ENCODE measurements at regions not wholly inside any gene's neighbourhood (a gene's known extent, or its start where the extent isn't known, plus 50 kb on each side); places are given as distances from the start of the nearest gene placed in this dataset.
"Not testable (repeated sequence)": the region's sequence is repeated elsewhere in the genome, so short reads cannot be mapped to it uniquely, and the experiment has no call there.

DNA sequence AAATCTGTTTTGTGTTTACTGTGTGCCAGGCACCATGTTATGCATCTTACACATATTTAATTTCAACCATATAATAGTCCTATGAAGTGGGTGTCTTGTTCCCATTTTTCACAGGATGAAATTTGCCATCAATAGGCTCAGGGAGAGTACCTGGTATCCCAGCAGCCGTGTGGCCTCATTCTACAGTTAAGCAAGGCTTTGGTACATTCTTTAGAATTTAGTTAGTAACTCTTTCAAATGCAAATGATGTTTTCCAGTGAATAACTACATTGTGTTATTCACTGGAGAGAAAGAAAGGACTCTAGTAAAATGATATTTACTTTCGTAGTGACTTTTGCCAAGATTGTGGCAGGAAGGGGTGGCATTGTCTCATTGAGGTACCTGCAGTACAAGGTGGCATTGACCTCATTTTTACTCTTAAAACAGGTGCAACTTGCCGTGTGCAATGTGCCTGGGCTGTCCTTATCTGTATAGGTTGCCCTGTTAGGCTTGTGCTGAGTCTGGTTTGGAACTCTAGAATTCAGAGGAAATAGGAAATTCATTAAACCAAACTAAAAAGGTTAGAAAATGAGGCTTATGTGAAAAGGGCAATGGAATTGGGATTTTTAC lies 117.4 kb upstream of the NBPF8 start:
- H3K27ac ChIP-seq (ENCODE audit: low read depth); H3K36me3 ChIP-seq (ENCODE audit: insufficient read depth); H3K4me3 ChIP-seq (ENCODE audit: low read depth, low read length); H3K4me1 ChIP-seq (ENCODE audit: insufficient read depth); DNase-seq (ENCODE audit: extremely low spot score): not testable (repeated sequence)
- WGBS = no CpG with 5 or more reads among the region's 3 CpGs

DNA sequence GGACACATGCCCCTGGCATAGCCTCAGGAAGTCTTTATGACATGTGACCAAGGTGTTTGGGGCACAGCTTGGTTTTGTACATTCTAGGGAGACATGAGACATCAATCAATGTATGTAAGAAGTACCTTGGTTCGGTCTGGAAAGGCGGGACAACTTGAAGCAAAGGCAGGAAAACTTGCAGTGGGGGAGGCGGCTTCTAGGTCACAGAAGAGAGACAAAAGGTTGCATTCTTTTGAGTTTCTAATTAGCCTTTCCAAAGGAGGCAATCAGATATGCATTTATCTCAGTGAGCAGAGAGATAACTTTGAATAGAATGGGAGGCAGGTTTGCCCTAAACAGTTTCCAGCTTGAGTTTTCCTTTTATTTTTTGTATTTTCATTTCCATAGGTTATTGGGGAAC lies 113.8 kb upstream of the SEC22B start:
- H3K36me3 ChIP-seq (ENCODE audit: insufficient read depth); H3K4me1 ChIP-seq (ENCODE audit: insufficient read depth); H3K4me3 ChIP-seq (ENCODE audit: low read depth, low read length); DNase-seq (ENCODE audit: extremely low spot score); H3K27ac ChIP-seq (ENCODE audit: low read depth): not testable (repeated sequence)
- no CpG with 5 or more reads among the region's 3 CpGs for WGBS

DNA sequence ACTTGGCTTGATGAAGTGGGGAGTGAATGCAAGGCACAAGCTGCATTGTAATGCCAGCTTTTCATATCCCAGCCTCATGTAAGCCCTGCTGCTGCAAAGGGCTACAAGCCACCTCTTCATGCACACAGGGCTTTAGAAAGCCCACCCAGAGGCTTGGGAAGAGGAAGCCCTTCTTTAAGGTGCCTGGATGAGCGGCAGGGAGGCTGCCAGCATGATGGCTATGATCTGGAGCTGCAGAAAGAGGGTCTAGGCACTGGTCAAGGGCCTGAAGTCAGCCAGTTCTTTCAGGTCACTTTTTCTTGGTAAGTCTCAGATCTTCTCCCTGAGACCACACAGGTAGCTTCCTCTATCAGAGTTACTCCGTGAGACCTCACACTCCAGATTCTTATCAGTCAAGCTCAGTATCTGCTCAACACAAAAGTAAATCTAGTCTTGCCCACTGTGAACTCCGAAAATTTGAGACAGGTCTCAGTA lies 113.3 kb upstream of the SEC22B start:
- WGBS = no CpG with 5 or more reads among the region's 3 CpGs
- not testable (repeated sequence) for DNase-seq (ENCODE audit: extremely low spot score); H3K4me1 ChIP-seq (ENCODE audit: insufficient read depth); H3K36me3 ChIP-seq (ENCODE audit: insufficient read depth); H3K27ac ChIP-seq (ENCODE audit: low read depth); H3K4me3 ChIP-seq (ENCODE audit: low read depth, low read length)

DNA sequence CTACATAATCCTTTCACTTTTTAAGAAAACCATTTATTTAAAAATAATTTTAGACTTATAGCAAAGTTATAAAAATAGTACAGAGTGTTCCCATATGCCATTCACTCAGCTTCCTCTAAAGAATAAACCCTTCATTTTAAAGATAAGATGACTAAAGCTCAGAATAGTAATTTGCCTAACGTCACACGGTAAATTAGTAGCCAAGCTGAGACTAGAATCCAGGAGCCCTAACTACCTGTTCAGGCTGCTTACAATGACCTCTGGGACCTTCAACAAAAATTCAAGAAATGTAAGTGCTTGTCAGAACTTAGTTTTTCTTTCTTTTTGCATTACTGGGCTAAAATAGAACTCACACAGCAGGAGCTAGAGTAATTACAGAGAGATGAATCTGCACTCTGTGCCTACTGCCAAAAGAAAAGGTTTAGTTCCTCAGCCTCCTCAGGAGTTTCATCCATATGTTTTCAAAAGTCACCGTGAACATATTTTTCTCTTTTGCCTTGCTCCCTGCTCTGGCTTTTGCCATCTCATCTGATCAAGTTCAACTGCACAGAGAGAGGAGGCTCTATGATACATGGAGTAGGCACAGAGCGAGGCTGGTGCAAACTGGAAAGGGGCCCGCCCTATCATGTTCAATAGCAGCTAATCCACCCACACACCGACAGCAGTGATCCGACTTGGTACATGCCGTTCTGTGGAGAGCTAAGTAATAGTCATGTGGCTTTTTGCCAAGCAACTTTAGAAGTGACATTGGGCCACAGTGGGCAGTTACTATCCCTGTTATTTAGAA lies 112.7 kb upstream of the SEC22B start:
- WGBS = no CpG with 5 or more reads among the region's 8 CpGs
- not testable (repeated sequence) for H3K4me1 ChIP-seq (ENCODE audit: insufficient read depth)

DNA sequence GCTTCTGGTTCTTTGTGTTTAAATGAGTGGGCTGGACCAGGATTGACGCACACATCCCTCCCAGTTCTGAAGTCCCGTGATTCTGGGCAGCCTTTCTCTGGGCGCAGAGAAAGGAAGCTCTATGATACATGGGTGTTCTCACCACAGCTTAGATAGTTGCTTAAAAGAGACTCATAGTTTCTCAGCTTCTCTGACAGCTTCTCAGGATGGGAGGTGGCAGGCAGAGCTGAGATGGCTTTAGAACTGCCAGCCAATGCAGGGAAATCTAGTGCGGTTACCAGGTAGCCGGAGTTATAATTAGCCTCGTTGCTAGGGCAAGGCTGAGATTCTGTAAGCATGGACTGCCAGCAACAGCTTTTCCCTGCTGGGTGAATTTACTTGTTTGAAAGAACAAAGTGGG lies 111.8 kb upstream of the SEC22B start:
- not testable (repeated sequence) for H3K4me1 ChIP-seq (ENCODE audit: insufficient read depth); H3K4me3 ChIP-seq (ENCODE audit: low read depth, low read length); H3K27ac ChIP-seq (ENCODE audit: low read depth); DNase-seq (ENCODE audit: extremely low spot score); H3K36me3 ChIP-seq (ENCODE audit: insufficient read depth)
- WGBS = no CpG with 5 or more reads among the region's 6 CpGs

More for the DNA sequence above, 112.7 kb upstream of the SEC22B start:
- not testable (repeated sequence) for DNase-seq (ENCODE audit: extremely low spot score); H3K27ac ChIP-seq (ENCODE audit: low read depth); H3K4me3 ChIP-seq (ENCODE audit: low read depth, low read length); H3K36me3 ChIP-seq (ENCODE audit: insufficient read depth)

DNA sequence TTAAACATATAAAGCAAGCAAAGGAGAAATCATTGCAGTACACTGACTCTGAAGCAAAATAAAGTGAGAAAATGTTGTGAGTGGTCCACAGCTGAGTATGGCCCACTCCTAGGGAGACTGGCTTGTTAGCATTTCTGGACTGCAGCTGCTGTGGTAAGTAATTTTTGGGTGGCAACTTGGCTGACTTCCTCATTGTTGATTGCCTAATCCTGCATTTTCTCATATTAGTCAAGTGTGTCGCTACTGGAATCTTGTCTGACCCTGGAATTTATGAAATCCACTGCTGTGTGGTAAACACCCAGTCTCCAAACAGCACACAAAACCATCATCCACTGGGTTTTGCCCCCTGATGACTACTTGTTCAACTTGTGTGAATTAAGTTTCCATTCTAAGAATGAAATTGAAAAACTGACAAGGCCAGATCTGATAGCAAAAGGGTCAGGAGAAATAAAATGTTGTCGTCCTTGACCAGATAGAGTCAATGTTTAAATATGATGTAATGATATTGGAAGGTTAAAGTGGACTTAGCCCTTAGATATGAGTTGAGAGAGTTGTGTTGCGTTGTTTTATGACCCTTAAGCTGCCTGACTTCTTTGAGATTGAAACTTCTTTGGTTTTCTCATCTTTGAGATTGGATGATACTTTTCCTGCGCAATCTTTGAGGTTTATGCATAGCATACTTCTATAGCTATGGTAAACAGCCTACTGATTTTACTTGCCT lies 106.6 kb upstream of the SEC22B start:
- H3K27ac ChIP-seq (ENCODE audit: low read depth); DNase-seq (ENCODE audit: extremely low spot score); H3K4me1 ChIP-seq (ENCODE audit: insufficient read depth); H3K36me3 ChIP-seq (ENCODE audit: insufficient read depth); H3K4me3 ChIP-seq (ENCODE audit: low read depth, low read length): not testable (repeated sequence)
- WGBS = no CpG with 5 or more reads among the region's 4 CpGs

DNA sequence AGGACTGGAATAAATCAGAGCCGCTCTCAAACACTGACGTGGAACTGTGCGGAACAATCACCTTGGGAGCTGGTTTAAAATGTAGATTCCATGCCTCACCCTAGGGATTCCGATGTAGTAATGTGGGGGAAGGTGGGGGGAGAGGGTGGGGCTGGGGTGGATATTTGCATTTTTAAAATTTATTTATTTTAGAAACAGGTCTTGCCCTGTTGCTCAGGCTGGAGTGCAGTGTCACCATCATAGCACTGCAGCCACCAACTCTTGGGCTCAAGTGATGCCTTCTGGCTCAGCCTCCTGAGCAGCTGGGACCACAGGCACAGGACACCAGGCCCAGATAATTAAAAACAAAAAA lies 101.9 kb upstream of the SEC22B start:
- not testable (repeated sequence) for H3K36me3 ChIP-seq (ENCODE audit: insufficient read depth); DNase-seq (ENCODE audit: extremely low spot score); H3K27ac ChIP-seq (ENCODE audit: low read depth); H3K4me1 ChIP-seq (ENCODE audit: insufficient read depth); H3K4me3 ChIP-seq (ENCODE audit: low read depth, low read length)
- WGBS = no CpG with 5 or more reads among the region's 4 CpGs

DNA sequence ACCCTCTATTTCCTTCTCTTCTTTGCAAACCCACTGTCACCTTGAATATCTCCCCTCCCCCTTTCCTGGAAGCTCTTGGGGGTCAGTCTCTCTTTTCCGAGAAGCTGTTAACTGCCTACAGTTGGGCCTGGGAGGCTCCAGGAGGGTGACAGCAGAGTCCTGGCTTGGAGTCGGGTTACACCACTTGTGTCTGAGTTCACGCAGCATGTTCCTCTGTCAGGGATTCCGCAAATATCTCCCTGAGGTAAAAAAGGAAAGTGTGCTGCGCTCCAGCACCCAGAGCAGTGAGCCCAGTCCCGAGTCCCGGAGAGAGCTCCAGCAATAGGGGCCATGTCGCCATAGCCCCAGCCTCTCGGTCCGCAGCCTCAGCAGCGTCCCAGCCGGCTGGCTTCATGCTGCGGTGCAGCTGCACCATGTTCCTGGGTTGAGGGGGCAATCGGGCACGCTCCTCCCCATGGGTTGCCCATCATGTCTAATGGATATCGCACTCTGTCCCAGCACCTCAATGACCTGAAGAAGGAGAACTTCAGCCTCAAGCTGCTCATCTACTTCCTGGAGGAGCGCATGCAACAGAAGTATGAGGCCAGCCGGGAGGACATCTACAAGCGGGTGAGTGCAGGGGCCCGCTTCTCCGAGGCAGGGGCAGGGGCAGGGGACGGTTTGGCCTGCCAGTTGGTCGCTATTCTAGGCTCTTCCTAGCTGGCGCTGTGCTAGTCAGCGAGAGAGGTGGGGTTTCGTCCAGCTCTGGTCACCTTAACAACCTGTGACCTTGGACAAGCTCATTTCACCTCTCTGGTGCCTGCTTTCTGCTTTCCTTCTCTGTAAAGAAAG lies 101.3 kb upstream of the SEC22B start:
- H3K4me3 ChIP-seq (ENCODE audit: low read depth, low read length); DNase-seq (ENCODE audit: extremely low spot score); H3K36me3 ChIP-seq (ENCODE audit: insufficient read depth); H3K27ac ChIP-seq (ENCODE audit: low read depth); H3K4me1 ChIP-seq (ENCODE audit: insufficient read depth): not testable (repeated sequence)
- no CpG with 5 or more reads among the region's 26 CpGs for WGBS

DNA sequence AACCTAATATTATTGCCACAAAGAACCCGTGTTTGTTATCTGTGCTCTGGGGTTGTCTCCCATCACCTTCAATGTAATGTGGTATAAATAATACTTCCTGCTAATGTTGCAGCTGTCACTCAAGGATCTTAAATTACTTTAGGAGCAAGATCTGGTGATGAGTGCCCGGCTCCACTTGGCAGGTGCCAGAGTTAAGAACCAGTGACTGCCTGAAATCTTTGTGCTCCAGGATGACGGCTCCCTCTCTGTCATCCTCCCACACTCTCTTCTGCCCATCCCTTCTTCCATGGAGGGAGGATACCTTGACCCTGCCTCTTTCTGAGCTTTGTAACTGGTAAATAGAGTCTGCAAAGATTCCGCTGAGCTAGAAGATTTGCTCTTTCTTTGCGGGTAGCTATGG lies 100.4 kb upstream of the SEC22B start:
- H3K27ac ChIP-seq (ENCODE audit: low read depth); DNase-seq (ENCODE audit: extremely low spot score); H3K4me3 ChIP-seq (ENCODE audit: low read depth, low read length); H3K36me3 ChIP-seq (ENCODE audit: insufficient read depth); H3K4me1 ChIP-seq (ENCODE audit: insufficient read depth): not testable (repeated sequence)
- WGBS = no CpG with 5 or more reads among the region's 5 CpGs

DNA sequence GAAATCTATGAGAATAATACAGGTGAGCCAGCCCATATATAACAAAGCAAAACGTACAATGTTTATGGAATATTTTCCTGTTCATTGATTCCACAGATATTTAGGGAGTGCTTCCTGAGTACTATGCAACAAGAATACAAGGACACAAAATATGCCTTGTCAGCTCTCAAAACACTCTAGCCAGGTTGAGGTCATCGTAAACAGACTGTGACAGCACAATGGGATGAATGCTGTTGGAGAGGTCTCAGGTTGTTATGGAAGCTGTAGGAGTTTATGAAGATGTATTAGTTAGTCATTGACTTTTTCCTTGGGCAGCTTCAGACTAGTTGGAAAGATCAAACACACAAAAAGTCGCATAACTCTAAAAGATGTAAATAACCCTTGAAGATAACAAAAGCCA lies 98.1 kb upstream of the SEC22B start:
- not testable (repeated sequence) for H3K36me3 ChIP-seq (ENCODE audit: insufficient read depth); H3K4me3 ChIP-seq (ENCODE audit: low read depth, low read length); H3K4me1 ChIP-seq (ENCODE audit: insufficient read depth); H3K27ac ChIP-seq (ENCODE audit: low read depth); DNase-seq (ENCODE audit: extremely low spot score)
- WGBS = no CpG with 5 or more reads among the region's 3 CpGs

DNA sequence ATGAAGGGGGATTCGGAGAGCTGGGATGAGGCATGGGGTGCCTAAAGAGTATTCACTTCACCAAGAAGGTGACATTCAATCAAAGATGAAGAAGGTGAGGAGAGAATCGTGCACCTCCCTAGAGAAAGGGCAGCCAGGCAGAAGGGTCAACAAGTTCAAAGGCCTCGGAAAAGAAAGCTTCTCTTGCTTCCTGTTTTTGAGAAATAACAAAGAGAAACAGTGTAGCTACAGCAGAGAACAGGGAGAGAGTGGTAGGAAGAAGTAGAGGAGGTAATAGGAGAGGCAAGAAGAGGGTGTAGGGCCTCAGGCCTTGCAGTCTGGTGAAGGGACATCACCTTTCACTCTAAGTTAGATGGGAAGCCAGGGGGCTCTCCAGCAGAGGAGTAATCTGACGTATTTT lies 97.0 kb upstream of the SEC22B start:
- H3K27ac ChIP-seq (ENCODE audit: low read depth); H3K4me1 ChIP-seq (ENCODE audit: insufficient read depth); H3K4me3 ChIP-seq (ENCODE audit: low read depth, low read length); DNase-seq (ENCODE audit: extremely low spot score); H3K36me3 ChIP-seq (ENCODE audit: insufficient read depth): not testable (repeated sequence)
- 57% methylated on average over 2 of the region's 4 CpGs for WGBS

DNA sequence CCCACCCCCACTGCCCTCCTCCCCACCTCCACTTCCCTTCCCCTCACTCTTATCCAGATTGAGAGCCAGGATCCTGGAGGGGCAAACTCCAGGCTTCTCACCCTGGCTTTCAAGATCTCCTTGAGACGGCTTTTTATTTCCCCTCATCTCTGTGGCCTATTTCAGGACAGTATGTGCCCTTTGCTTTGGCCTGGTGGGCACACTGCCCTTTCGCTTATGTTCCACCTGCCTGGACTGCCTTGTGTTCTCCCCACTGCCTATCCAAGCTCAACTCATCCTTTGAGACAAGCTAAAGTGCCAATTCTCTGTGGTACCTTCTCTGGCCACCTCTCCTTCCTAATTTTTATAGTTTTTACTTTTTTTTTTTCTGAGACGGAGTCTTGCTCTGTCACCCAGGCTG lies 95.9 kb upstream of the SEC22B start:
- not testable (repeated sequence) for H3K4me3 ChIP-seq (ENCODE audit: low read depth, low read length); H3K36me3 ChIP-seq (ENCODE audit: insufficient read depth); H3K4me1 ChIP-seq (ENCODE audit: insufficient read depth); H3K27ac ChIP-seq (ENCODE audit: low read depth); DNase-seq (ENCODE audit: extremely low spot score)
- no CpG with 5 or more reads among the region's 3 CpGs for whole genome bisulfite sequencing

DNA sequence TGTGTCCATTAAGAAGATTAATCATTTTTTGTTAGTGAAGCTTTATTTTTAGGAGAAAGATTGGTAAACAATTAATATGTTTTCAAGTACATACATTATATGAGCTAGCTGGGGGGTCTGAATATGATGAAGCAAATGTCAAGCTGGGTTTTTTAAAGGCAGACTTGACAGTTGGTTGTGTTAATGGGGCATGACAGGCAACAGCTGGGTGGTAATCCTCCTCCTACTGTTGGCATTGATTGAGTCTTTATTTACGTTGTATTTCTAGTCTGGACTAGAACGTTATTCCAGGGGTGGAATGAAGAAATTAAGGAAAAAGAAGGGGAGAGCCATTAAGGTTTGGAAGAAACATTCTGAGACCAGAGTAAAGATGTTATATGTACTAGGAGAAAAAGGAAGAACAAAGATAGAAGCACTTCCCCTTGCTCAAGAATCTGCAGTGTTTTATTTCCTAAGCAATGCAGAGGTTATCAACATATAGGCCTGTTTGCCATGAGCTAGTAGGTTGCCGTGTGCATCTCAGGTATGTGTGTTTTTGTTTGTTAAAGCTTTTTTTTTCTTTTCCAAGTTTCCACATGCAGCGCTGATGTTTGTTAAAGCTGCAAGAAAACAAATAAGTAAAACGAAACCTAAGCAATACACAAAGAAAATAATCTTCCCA lies 95.4 kb upstream of the SEC22B start:
- not testable (repeated sequence) for H3K27ac ChIP-seq (ENCODE audit: low read depth); H3K4me1 ChIP-seq (ENCODE audit: insufficient read depth); H3K4me3 ChIP-seq (ENCODE audit: low read depth, low read length); H3K36me3 ChIP-seq (ENCODE audit: insufficient read depth); DNase-seq (ENCODE audit: extremely low spot score)
- WGBS = no CpG with 5 or more reads among the region's 5 CpGs
